Mesendoderm (in vitro differentiated cells): ENCODE measurements at regions not wholly inside any gene's neighbourhood (a gene's known extent, or its start where the extent isn't known, plus 50 kb on each side); places are given as distances from the start of the nearest gene placed in this dataset.
"Not testable (repeated sequence)": the region's sequence is repeated elsewhere in the genome, so short reads cannot be mapped to it uniquely, and the experiment has no call there.

Experiments used
- DNase-seq: peaks from one replicate; pipeline ENCODE4 v3.0.0; 2013
- H2AK5ac ChIP-seq: 2 replicates; pipeline ENCODE4 v1.6.1; 2013; ENCODE audit warnings: low read length, inconsistent platforms
- H2BK120ac ChIP-seq: 2 replicates; pipeline ENCODE4 v1.6.1; 2013; ENCODE audit warnings: low read depth, mild to moderate bottlenecking, low read length, moderate library complexity, mixed read lengths
- H2BK15ac ChIP-seq: replicated peaks from 2 replicates; pipeline ENCODE4 v1.6.1; 2013; ENCODE audit warnings: low read depth, mild to moderate bottlenecking, moderate library complexity
- H2BK5ac ChIP-seq: 2 replicates; pipeline ENCODE4 v1.6.1; 2013; ENCODE audit warnings: low read length, inconsistent platforms
- H3K18ac ChIP-seq: 2 replicates; pipeline ENCODE4 v1.6.1; 2013; ENCODE audit warnings: mild to moderate bottlenecking, low read length, mixed read lengths
- H3K23ac ChIP-seq: one replicate; pipeline ENCODE4 v1.6.1; 2013; ENCODE audit warnings: low read length
- H3K27ac ChIP-seq: 2 replicates; pipeline ENCODE4 v1.5.1; 2013; ENCODE audit warnings: low read depth, mild to moderate bottlenecking, inconsistent platforms, low read length, moderate library complexity
- H3K27me3 ChIP-seq: 2 replicates; pipeline ENCODE4 v1.6.1; 2013; ENCODE audit warnings: low read length, control low read depth, mild to moderate bottlenecking, inconsistent platforms; ENCODE audit not compliant: insufficient read depth, poor library complexity
- H3K36me3 ChIP-seq: 2 replicates; pipeline ENCODE4 v1.6.1; 2013; ENCODE audit warnings: low read length, inconsistent platforms; ENCODE audit not compliant: control insufficient read depth, insufficient read depth
- H3K4ac ChIP-seq: one replicate; pipeline ENCODE4 v1.6.1; 2013; ENCODE audit warnings: low read depth, mild to moderate bottlenecking, low read length, moderate library complexity
- H3K4me1 ChIP-seq: 2 replicates; pipeline ENCODE4 v1.6.1; 2013; ENCODE audit warnings: low read depth, low read length, inconsistent platforms; ENCODE audit not compliant: control insufficient read depth
- H3K4me2 ChIP-seq: 2 replicates; pipeline ENCODE4 v1.6.1; 2013; ENCODE audit warnings: low read length
- H3K4me3 ChIP-seq: 2 replicates; pipeline ENCODE4 v1.5.1; 2013; ENCODE audit warnings: mild to moderate bottlenecking, low read length
- H3K56ac ChIP-seq: one replicate; pipeline ENCODE4 v1.6.1; 2013; ENCODE audit warnings: low read length
- H3K79me1 ChIP-seq: 2 replicates; pipeline ENCODE4 v1.6.1; 2013; ENCODE audit warnings: low read length, inconsistent platforms
- H3K79me2 ChIP-seq: 2 replicates; pipeline ENCODE4 v1.6.1; 2013; ENCODE audit warnings: mild to moderate bottlenecking, low read length; ENCODE audit not compliant: control insufficient read depth, insufficient read depth
- H3K9ac ChIP-seq: 2 replicates; pipeline ENCODE4 v1.6.1; 2013; ENCODE audit warnings: low read length, inconsistent platforms
- H4K5ac ChIP-seq: one replicate; pipeline ENCODE4 v1.6.1; 2013; ENCODE audit warnings: low read length
- H4K8ac ChIP-seq: one replicate; pipeline ENCODE4 v1.6.1; 2013; ENCODE audit warnings: low read depth, mild to moderate bottlenecking, control low read depth, low read length, moderate library complexity
- WGBS: extraction: QIAGEN DNeasy Blood & Tissue Kit; methylation state at CpG from one replicate; pipeline ENCODE4 v1.1.7; 2013; ENCODE audit warnings: low lambda C conversion rate, missing lambda C conversion rate; ENCODE audit not compliant: insufficient coverage; ENCODE audit errors: extremely low coverage; 5-methylcytosine and 5-hydroxymethylcytosine counted together

GRCh38 chr7:83739527-83739926, 90.6 kb upstream of the SEMA3E start:
- Histone ChIP-seq H2BK120ac (no peak overlapping the region), H3K23ac (no peak overlapping the region), H3K4me3 (no peak overlapping the region), H3K56ac (no peak overlapping the region), H3K27ac (no peak overlapping the region), H3K79me2 (no peaks in the 10 kb centered on the region), H3K79me1 (no peaks in the 10 kb centered on the region), H3K36me3 (no peaks in the 10 kb centered on the region), H4K5ac (no peak overlapping the region), H3K9ac (no peak overlapping the region), H3K27me3 (no peaks in the 10 kb centered on the region), H3K4ac (no peak overlapping the region), H3K4me2 (no peak overlapping the region), H2AK5ac (no peak overlapping the region), H3K4me1 (no peaks in the 10 kb centered on the region), H4K8ac (no peak overlapping the region), H3K18ac (no peak overlapping the region), H2BK15ac (no peak overlapping the region), H2BK5ac (no peak overlapping the region)
- DNase-seq = no peak
- WGBS = no CpG with 5 or more reads among the region's 2 CpGs

DNA sequence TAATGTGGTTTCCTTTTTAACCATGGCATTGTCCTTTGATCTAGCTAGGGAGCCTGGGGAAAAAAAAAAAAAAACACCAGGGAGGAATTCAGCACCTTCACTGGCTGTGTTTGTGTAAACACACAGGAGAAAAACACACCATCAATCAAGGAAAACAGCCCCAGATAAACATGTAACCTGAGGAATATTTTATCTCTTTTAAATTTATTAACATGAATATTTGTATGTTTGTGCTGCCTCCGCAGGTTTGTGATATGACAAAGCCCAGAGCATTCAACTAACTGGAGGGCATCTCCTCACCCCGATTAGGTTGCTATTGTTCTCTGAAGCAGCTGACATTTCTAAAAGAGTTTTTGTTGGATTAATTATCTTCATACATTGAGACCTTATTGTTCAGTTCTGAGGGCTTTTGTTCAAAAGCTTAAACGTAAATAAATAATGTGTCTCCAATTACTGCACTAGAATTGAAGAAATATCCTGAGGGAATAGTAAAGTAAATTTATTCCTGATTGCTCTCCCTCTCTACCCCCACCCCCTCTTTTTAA, 89.4 kb upstream of the SEMA3E start:
- WGBS = no CpG with 5 or more reads among the region's 3 CpGs
- no peaks in the 10 kb centered on the region for H3K4me1 ChIP-seq
- no peak overlapping the region for H2AK5ac ChIP-seq
- H3K23ac ChIP-seq = no peak overlapping the region
- H3K79me1 ChIP-seq = no peaks in the 10 kb centered on the region
- no peak overlapping the region for H4K8ac ChIP-seq
- no peaks in the 10 kb centered on the region for H3K79me2 ChIP-seq
- H4K5ac ChIP-seq = no peak overlapping the region
- no peak overlapping the region for H3K18ac ChIP-seq
- no peak overlapping the region for H2BK15ac ChIP-seq
- no peak overlapping the region for H2BK5ac ChIP-seq
- H3K36me3 ChIP-seq = no peaks in the 10 kb centered on the region
- H3K4ac ChIP-seq = no peak overlapping the region
- no peak overlapping the region for H3K56ac ChIP-seq
- no peak overlapping the region for H2BK120ac ChIP-seq
- no peaks in the 10 kb centered on the region for H3K27me3 ChIP-seq
- no peak overlapping the region for H3K4me3 ChIP-seq
- no peak overlapping the region for H3K4me2 ChIP-seq
- no peak overlapping the region for H3K27ac ChIP-seq
- DNase-seq = peak; percentile 45
- H3K9ac ChIP-seq = no peak overlapping the region

- Histone ChIP-seq H4K8ac (no peak overlapping the region), H3K36me3 (no peaks in the 10 kb centered on the region), H3K27me3 (no peaks in the 10 kb centered on the region), H3K4ac (no peak overlapping the region), H3K23ac (no peak overlapping the region), H3K79me2 (no peaks in the 10 kb centered on the region), H3K56ac (no peak overlapping the region), H2AK5ac (no peak overlapping the region), H3K79me1 (no peaks in the 10 kb centered on the region), H4K5ac (no peak overlapping the region), H2BK120ac (no peak overlapping the region), H3K4me3 (no peak overlapping the region), H3K9ac (no peak overlapping the region), H2BK5ac (no peak overlapping the region), H3K4me2 (no peak overlapping the region), H3K4me1 (no peaks in the 10 kb centered on the region), H2BK15ac (no peak overlapping the region), H3K27ac (no peak overlapping the region), H3K18ac (no peak overlapping the region)
- whole genome bisulfite sequencing = no CpG with 5 or more reads among the region's 3 CpGs
- DNase-seq = no peak
Observed at GRCh38 chr7:83732305-83732704, 83.4 kb upstream of the SEMA3E start.

DNA sequence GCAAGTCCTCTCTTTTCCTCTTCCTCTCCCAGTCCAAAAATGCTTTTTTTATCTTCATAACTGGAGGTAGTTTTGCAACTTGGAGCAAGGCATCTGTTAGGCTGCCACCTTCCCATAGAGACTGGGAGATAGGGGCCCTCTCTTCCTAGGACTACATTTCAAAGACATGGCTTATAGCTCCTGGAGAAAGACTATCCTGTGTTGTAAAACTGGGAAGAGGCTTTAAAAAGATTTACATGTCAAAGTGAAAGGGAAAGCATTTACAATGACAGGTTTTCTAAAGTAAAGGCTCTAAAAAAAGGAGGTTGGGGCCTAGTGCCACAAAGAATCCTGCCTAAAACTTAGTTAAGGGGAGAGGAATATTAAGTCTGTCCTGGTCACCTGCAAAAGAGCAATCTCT, 82.2 kb upstream of the SEMA3E start:
- H4K8ac ChIP-seq = no peak overlapping the region
- H3K27me3 ChIP-seq = no peaks in the 10 kb centered on the region
- no peak overlapping the region for H2AK5ac ChIP-seq
- H3K4me1 ChIP-seq = no peaks in the 10 kb centered on the region
- no peaks in the 10 kb centered on the region for H3K36me3 ChIP-seq
- no peaks in the 10 kb centered on the region for H3K79me1 ChIP-seq
- no peak overlapping the region for H2BK15ac ChIP-seq
- no peak for DNase-seq
- no peak overlapping the region for H3K23ac ChIP-seq
- H3K4me3 ChIP-seq = no peak overlapping the region
- H3K4me2 ChIP-seq = no peak overlapping the region
- H2BK5ac ChIP-seq = no peak overlapping the region
- H2BK120ac ChIP-seq = no peak overlapping the region
- H3K79me2 ChIP-seq = no peaks in the 10 kb centered on the region
- no peak overlapping the region for H3K4ac ChIP-seq
- H3K18ac ChIP-seq = no peak overlapping the region
- no peak overlapping the region for H4K5ac ChIP-seq
- H3K27ac ChIP-seq = no peak overlapping the region
- no peak overlapping the region for H3K56ac ChIP-seq
- no peak overlapping the region for H3K9ac ChIP-seq

DNA sequence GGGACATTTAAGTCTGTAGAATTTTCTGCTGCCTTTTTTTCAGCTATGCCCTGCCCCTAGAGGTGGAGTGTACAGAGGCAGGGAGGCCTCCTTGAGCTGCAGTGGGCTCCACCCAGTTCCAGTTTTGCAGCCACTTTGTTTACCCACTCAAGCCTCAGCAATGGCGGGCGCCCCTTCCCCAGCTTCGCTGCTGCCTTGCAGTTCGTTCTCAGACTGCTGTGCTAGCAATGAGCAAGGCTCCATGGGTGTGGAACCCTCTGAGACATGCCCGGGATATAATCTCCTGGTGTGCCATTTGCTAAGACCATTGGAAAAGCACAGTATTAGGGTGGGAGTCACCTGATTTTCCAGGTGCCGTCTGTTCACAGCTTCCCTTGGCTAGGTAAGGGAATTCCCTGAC, 68.0 kb upstream of the SEMA3E start:
- not testable (repeated sequence) for H3K79me1 ChIP-seq, H3K56ac ChIP-seq, H3K4me3 ChIP-seq, H3K23ac ChIP-seq, DNase-seq, H2BK120ac ChIP-seq, H3K79me2 ChIP-seq, H3K27me3 ChIP-seq, H3K4me2 ChIP-seq, H4K5ac ChIP-seq, H2AK5ac ChIP-seq, H3K4me1 ChIP-seq, H2BK5ac ChIP-seq, H3K4ac ChIP-seq, H4K8ac ChIP-seq, H3K27ac ChIP-seq, H3K9ac ChIP-seq, H3K18ac ChIP-seq, H3K36me3 ChIP-seq, H2BK15ac ChIP-seq
- WGBS = no CpG with 5 or more reads among the region's 6 CpGs

GRCh38 chr7:83708531-83708930, 59.6 kb upstream of the SEMA3E start:
- no peak overlapping the region for H2BK5ac ChIP-seq
- H3K79me2 ChIP-seq = no peaks in the 10 kb centered on the region
- no peak overlapping the region for H3K4me2 ChIP-seq
- no peaks in the 10 kb centered on the region for H3K4me1 ChIP-seq
- no peak for DNase-seq
- H3K4ac ChIP-seq = no peak overlapping the region
- no peak overlapping the region for H2BK15ac ChIP-seq
- no peak overlapping the region for H3K18ac ChIP-seq
- H2BK120ac ChIP-seq = no peak overlapping the region
- no peaks in the 10 kb centered on the region for H3K27me3 ChIP-seq
- no peak overlapping the region for H3K23ac ChIP-seq
- H3K27ac ChIP-seq = no peak overlapping the region
- H3K79me1 ChIP-seq = no peaks in the 10 kb centered on the region
- H3K56ac ChIP-seq = no peak overlapping the region
- H4K5ac ChIP-seq = no peak overlapping the region
- no peak overlapping the region for H3K9ac ChIP-seq
- H2AK5ac ChIP-seq = no peak overlapping the region
- H3K36me3 ChIP-seq = no peaks in the 10 kb centered on the region
- no peak overlapping the region for H3K4me3 ChIP-seq
- WGBS = no CpG with 5 or more reads among the region's 3 CpGs
- no peak overlapping the region for H4K8ac ChIP-seq
